Activated naive CD8-positive, alpha-beta T cell treated with anti-CD3 and anti-CD28 coated beads, Interleukin-2, amount 50 U/mL, for 16 hours (primary cell): ENCODE measurements at regions not wholly inside any gene's neighbourhood (a gene's known extent, or its start where the extent isn't known, plus 50 kb on each side); places are given as distances from the start of the nearest gene placed in this dataset.

Source experiments
- DNase-seq: peaks from one replicate; pipeline ENCODE4 v3.0.0-alpha.2; 2020; ENCODE audit warnings: low read depth, low spot score

- DNase-seq: no peak
Observed at GRCh38 chr22:47251911-47252310, 489.5 kb downstream of the TBC1D22A start.

GRCh38 chr22:47250995-47251765 lies 488.7 kb downstream of the TBC1D22A start:
- DNase-seq: no peak

DNA sequence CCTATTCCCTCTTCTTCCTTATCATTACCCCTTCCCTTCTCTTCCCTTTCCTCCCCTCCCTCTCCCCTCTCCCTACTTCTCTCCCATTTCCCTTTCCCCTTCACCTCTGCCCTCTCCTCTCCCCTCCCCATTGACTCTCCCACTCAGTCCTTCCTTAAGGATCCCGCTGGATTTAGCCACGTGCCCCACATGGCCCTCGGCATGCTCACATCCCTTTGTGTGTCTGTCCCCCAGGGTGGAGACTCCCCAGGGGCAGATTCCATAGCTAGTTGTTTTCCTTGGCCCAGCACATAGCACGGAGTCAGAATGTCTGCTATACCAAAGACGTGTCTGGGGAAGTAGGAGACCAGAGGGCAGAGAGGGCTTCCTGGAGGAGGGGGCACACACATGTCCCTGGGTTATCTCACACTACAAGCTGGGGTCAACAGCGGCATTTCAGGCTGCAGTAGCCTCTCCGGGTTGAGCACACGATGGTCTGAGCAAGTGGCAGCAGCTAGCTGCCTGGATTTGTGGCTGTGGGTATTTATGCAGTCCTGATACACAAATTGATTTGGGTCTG lies 487.0 kb downstream of the TBC1D22A start:
- DNase-seq: no peak

- no peak for DNase-seq
Observed at GRCh38 chr22:47248925-47249324, 486.5 kb downstream of the TBC1D22A start.

DNA sequence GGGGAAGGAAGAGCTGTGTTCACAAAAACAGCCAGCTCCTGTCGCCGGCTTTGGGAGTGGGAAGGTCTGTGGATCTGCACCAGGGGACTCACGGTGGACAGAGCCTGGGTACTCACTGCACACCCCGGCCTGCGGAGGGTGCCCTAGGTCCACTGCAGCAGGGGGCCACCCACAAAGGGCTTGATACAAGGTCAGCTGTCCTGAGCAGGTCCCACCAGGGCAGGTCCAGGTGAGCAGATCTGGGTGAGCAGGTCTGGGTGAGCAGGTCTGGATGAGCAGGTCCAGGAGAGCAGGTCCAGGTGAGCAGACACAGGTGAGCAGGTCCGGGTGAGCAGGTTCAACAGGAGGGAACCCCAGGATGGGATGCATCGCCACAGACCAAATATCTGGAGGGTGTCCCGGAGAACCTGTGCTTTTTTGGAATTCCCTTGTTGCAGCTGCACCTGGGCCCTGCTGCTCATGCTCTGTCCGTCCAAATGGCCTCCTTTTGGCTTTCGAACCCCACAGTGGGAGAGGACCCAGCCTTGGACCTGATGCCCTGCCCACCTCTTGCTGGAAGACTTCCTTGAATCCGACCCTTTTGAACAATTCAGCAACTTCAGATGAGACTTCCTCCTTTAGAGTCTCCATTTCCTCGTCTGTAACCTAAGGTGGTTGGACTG lies 485.3 kb downstream of the TBC1D22A start:
- no peak for DNase-seq

DNA sequence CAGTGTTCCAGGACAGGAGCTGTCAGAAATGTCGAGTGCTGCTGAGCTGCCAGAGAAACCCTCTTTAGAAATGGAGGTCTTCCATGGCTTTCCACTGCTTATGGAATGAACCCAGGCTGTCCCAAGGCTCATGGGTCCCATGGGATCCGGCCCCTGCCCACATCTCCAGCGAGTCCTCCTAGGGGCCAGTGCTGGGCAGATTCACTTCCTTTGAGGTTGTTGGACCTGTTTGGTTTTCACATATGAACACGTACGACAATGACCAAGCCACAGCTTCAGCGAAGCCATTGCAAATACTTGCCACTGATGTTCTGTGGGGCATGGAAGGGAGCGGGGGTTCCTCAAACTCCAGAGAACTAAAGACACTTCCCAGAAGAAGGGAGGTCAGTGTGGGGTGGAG lies 483.3 kb downstream of the TBC1D22A start:
- no peak for DNase-seq

DNA sequence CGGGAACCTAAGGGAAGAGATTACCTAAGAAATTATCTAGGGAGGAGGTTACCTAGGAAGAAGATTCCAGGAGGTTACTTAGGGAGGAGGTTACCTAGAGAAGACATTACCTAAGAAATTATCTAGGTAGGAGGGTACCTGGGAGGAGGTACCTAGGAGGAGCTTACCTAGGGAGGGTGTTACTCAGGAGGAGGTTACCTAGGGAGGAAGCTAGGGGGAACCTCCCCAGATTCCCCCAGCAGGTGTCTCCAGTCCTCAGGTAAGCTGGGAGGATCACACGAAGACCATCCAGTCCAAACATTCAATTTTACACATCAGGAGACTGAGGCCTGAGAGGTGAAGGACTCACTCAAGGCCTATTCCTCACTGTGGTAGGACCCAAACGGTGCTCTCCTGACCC lies 482.8 kb downstream of the TBC1D22A start:
- no peak for DNase-seq

GRCh38 chr22:47240116-47240515 lies 477.7 kb downstream of the TBC1D22A start:
- no peak for DNase-seq

- no peak for DNase-seq
Observed at GRCh38 chr22:47239474-47239860, 477.0 kb downstream of the TBC1D22A start.

- DNase-seq: no peak
Observed at GRCh38 chr22:47238690-47239473, 476.4 kb downstream of the TBC1D22A start.

- DNase-seq: no peak
Observed at GRCh38 chr22:47237890-47238480, 475.5 kb downstream of the TBC1D22A start.

GRCh38 chr22:47236718-47237117 lies 474.3 kb downstream of the TBC1D22A start:
- no peak for DNase-seq

- no peak for DNase-seq
Observed at GRCh38 chr22:47236161-47236560, 473.7 kb downstream of the TBC1D22A start.

- DNase-seq: no peak
Observed at GRCh38 chr22:47233316-47234243, 471.1 kb downstream of the TBC1D22A start.

DNA sequence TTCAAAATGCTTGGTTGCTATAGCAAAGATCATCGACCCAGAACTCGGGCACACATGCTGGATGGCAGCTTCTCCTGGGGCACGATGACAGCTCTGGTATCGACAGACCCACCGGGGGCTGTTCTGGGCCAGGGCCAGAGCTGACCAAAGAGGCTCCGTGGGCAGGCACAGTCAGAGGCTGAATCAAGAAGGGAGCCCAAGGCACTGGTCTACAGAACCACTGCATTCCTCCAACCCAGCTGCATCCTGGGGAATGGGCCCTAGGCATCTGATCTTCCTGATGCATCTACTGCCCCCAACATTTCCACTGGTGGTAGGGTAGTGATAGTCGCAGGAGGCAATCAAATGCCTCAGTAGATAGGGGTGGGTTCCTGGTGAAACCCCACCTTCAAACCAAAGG lies 470.3 kb downstream of the TBC1D22A start:
- DNase-seq: no peak

DNA sequence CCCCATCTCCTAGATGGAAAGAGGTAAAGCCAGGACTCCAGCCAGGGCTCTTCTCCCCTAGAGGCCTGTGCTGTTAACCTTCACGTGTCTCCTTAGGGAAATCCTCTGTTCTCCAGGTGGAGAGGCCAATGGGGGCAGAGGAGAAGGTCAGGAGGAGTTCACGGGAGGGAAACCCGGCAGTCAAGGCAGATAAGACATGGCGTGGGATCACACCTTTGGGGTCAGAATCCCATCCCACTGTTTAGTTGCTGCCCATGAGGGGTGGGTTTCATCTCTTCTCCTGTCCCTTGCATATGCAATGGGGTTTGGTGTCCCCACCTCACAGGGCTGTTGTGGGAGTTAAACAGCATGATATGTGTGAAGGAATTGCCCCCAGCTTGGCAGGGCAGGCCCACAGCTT lies 469.7 kb downstream of the TBC1D22A start:
- no peak for DNase-seq

GRCh38 chr22:47231759-47232158 lies 469.3 kb downstream of the TBC1D22A start:
- no peak for DNase-seq

GRCh38 chr22:47230741-47231140 lies 468.3 kb downstream of the TBC1D22A start:
- no peak for DNase-seq

DNA sequence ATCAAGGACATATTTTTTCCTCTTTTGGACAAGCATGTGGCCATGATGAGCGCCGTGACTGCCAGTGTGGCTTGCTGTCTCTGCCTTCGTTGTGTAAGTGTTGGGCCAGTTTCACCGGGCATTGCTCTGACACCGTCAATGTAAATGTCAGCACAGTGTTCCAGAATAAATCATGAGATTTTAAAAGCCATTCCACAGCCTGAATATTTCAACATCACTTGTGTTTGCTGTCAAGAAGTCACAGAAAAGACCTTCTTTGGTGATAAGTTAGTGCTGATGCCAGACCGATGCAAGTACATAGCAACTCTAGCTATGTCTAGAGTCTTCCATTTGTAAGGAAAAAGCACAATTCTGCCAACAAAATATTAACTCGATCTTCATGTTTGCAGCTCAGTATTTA lies 467.8 kb downstream of the TBC1D22A start:
- no peak for DNase-seq

GRCh38 chr22:47228767-47229166 lies 466.3 kb downstream of the TBC1D22A start:
- no peak for DNase-seq
